Esophagus squamous epithelium (tissue), 5 donors: ENCODE measurements at regions not wholly inside any gene's neighbourhood (a gene's known extent, or its start where the extent isn't known, plus 50 kb on each side); places are given as distances from the start of the nearest gene placed in this dataset.
"Not testable (repeated sequence)": the region's sequence is repeated elsewhere in the genome, so short reads cannot be mapped to it uniquely, and the experiment has no call there.

Experiments
- DNase-seq: peaks from one replicate; lab custom pipeline; 2025; lab: John Stamatoyannopoulos, UW
- H3K27ac ChIP-seq, 4 donors: fragments of 200-600 bp; sonication (generic); one replicate each; pipeline ENCODE4 v1.5.1; 2016 to 2019; ENCODE audit warnings: mild to moderate bottlenecking in 1 of 4
- H3K27me3 ChIP-seq, 4 donors: fragments of 200-600 bp; sonication (generic); 1 replicate in 3 of 4; 2 replicates in 1 of 4; pipeline versions ENCODE4 v1.5.1 to v1.6.0; 2017 to 2021; ENCODE audit warnings: antibody characterized with exemption in 1 of 4
- H3K36me3 ChIP-seq, 3 donors: fragments of 200-600 bp; sonication (generic); one replicate each; pipeline ENCODE4 v1.5.1; 2016 to 2019
- H3K4me1 ChIP-seq, 3 donors: fragments of 200-600 bp; sonication (generic); one replicate each; pipeline ENCODE4 v1.5.1; 2017 to 2019
- H3K4me3 ChIP-seq, 4 donors: fragments of 200-600 bp; sonication (generic); 1 replicate in 3 of 4; 2 replicates in 1 of 4; pipeline ENCODE4 v1.5.1; 2016 to 2019; ENCODE audit warnings: mild to moderate bottlenecking in 2 of 4, moderate library complexity in 1 of 4
- H3K9me3 ChIP-seq, 3 donors: fragments of 200-600 bp; sonication (generic); one replicate each; pipeline ENCODE4 v1.5.1; 2016 to 2019
- CTCF ChIP-seq, 6 experiments: fragments of 450-650 bp in 4 of 6; fragments of 200-600 bp in 2 of 6; sonication (generic) in 2 of 6; IDR thresholded peaks; one replicate each; pipeline ENCODE4 v1.5.1; 2016 to 2019; ENCODE audit warnings: antibody characterized with exemption in 6 of 6, mild to moderate bottlenecking in 4 of 6, moderate library complexity in 4 of 6
- POLR2A ChIP-seq, 4 donors: fragments of 450-650 bp; IDR thresholded peaks; one replicate each; pipeline ENCODE4 v1.6.1; 2017; ENCODE audit warnings: antibody characterized with exemption in 4 of 4, mild to moderate bottlenecking in 4 of 4, moderate library complexity in 3 of 4
- WGBS, 2 donors: methylation state at CpG; one replicate each; pipeline ENCODE4 v1.1.5; 2018; 5-methylcytosine and 5-hydroxymethylcytosine counted together
- intact Hi-C: fragments of 100-400 bp; cut with DNase I; formaldehyde crosslinking; loops from one replicate; pipeline ENCODE4 v1.15.0; 2022
- donor health status: DM: yes; HTN: yes; CAD: no.

- no peak overlapping the region for H3K4me3 ChIP-seq
- H3K27me3 ChIP-seq: no peaks in the 10 kb centered on the region
- no peaks in the 10 kb centered on the region for H3K9me3 ChIP-seq
- no peak for DNase-seq
- no peaks in the 10 kb centered on the region for H3K36me3 ChIP-seq
- intact Hi-C loops: no loop called here
- WGBS, 2 donors: 44 to 46% methylated on average over 4 of the region's 4 CpGs
- H3K4me1 ChIP-seq: no peaks in the 10 kb centered on the region
- no peak overlapping the region for H3K27ac ChIP-seq
- TF ChIP-seq CTCF (IDR thresholded peaks at IDR 0.05) (no peak), POLR2A (IDR thresholded peaks at IDR 0.05) (no peak)
Measured at GRCh38 chr1:164155347-164155746, 403.6 kb upstream of the PBX1 start.

- Histone ChIP-seq H3K27ac (no peak overlapping the region), H3K36me3 (no peaks in the 10 kb centered on the region), H3K4me1 (no peaks in the 10 kb centered on the region), H3K9me3 (no peaks in the 10 kb centered on the region), H3K4me3 (no peak overlapping the region), H3K27me3 (no peaks in the 10 kb centered on the region)
- DNase-seq: no peak
- no peak for TF ChIP-seq POLR2A (IDR thresholded peaks at IDR 0.05)
- no peak for TF ChIP-seq CTCF (IDR thresholded peaks at IDR 0.05)
- intact Hi-C loops: no loop called here
- WGBS, 2 donors: 69 to 87% methylated on average over 1 of the region's 1 CpG
Measured at GRCh38 chr1:164163289-164163849, 395.6 kb upstream of the PBX1 start.

GRCh38 chr1:164165466-164165865 is 393.5 kb upstream of the PBX1 start:
- H3K4me3 ChIP-seq: no peak overlapping the region
- no peaks in the 10 kb centered on the region for H3K4me1 ChIP-seq
- no peak for DNase-seq
- no peaks in the 10 kb centered on the region for H3K27me3 ChIP-seq
- H3K36me3 ChIP-seq: no peaks in the 10 kb centered on the region
- 64 to 77% methylated on average over 2 of the region's 2 CpGs for WGBS, 2 donors
- TF ChIP-seq POLR2A (IDR thresholded peaks at IDR 0.05): no peak
- intact Hi-C loops: no loop called here
- no peaks in the 10 kb centered on the region for H3K9me3 ChIP-seq
- H3K27ac ChIP-seq: no peak overlapping the region

- H3K36me3 ChIP-seq, DNase-seq, H3K4me1 ChIP-seq, H3K27ac ChIP-seq, H3K9me3 ChIP-seq, H3K4me3 ChIP-seq, H3K27me3 ChIP-seq, intact Hi-C loops: not testable (repeated sequence)
- TF ChIP-seq CTCF (IDR thresholded peaks at IDR 0.05): peak in 5 of 6 experiments; percentile 26 to 65 (median 32)
- 20 to 61% methylated on average over 1 to 5 of the region's 6 CpGs for whole genome bisulfite sequencing, 2 donors
Measured at GRCh38 chr1:164166454-164166853, 392.5 kb upstream of the PBX1 start.

GRCh38 chr1:164177118-164177517 is 381.9 kb upstream of the PBX1 start:
- Histone ChIP-seq H3K27ac (no peak overlapping the region), H3K4me1 (peaks cover 0 to 4% (median 0%) of the 10 kb centered on the region in 3 donors), H3K27me3 (no peaks in the 10 kb centered on the region), H3K36me3 (no peaks in the 10 kb centered on the region), H3K4me3 (no peak overlapping the region), H3K9me3 (no peaks in the 10 kb centered on the region)
- intact Hi-C loops: no loop called here
- TF ChIP-seq POLR2A (IDR thresholded peaks at IDR 0.05): no peak
- no peak for TF ChIP-seq CTCF (IDR thresholded peaks at IDR 0.05)
- WGBS, 2 donors: 70 to 84% methylated on average over 2 of the region's 2 CpGs
- no peak for DNase-seq

GRCh38 chr1:164180824-164181223 is 378.2 kb upstream of the PBX1 start:
- intact Hi-C loops: no loop called here
- Histone ChIP-seq H3K4me3 (no peak overlapping the region), H3K27me3 (no peaks in the 10 kb centered on the region), H3K27ac (no peak overlapping the region), H3K36me3 (no peaks in the 10 kb centered on the region), H3K4me1 (peaks cover 0 to 12% (median 0%) of the 10 kb centered on the region in 3 donors), H3K9me3 (no peaks in the 10 kb centered on the region)
- TF ChIP-seq POLR2A (IDR thresholded peaks at IDR 0.05) (no peak), CTCF (IDR thresholded peaks at IDR 0.05) (no peak)
- no peak for DNase-seq
